ENCODE measurements at regions not wholly inside any gene's neighbourhood (a gene's known extent, or its start where the extent isn't known, plus 50 kb on each side); places are given as distances from the start of the nearest gene placed in this dataset.

DNA sequence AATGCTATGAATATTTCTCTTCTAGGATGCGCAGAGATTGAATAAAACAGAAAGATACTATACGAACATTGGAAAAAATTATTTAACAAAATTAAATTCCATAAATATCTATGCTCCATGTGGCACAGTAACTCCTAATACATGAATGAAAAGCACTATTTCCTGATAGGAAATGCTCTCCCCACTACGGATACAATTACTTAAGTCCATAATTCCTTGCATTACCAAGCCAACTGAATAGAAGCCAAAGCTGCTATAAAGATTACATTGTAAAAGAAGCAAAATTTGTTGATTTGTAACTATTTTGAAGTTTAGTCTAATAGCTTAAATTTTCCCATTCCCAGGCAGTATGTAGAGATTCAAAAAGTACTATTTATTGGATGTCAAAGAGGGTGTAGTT, 61.8 kb upstream of the SNX2 start:
- H3K27ac ChIP-seq (replicated peaks), result no peak overlapping the region
- TF ChIP-seq SPI1 (IDR thresholded peaks at IDR 0.05; ENCODE audit: borderline replicate concordance, low read depth) (no peak), POLR2AphosphoS5 (IDR thresholded peaks at IDR 0.05; ENCODE audit: low read depth) (no peak), GABPA (IDR thresholded peaks at IDR 0.05; ENCODE audit: low read depth) (no peak)
- TF ChIP-seq, protein P1, sequence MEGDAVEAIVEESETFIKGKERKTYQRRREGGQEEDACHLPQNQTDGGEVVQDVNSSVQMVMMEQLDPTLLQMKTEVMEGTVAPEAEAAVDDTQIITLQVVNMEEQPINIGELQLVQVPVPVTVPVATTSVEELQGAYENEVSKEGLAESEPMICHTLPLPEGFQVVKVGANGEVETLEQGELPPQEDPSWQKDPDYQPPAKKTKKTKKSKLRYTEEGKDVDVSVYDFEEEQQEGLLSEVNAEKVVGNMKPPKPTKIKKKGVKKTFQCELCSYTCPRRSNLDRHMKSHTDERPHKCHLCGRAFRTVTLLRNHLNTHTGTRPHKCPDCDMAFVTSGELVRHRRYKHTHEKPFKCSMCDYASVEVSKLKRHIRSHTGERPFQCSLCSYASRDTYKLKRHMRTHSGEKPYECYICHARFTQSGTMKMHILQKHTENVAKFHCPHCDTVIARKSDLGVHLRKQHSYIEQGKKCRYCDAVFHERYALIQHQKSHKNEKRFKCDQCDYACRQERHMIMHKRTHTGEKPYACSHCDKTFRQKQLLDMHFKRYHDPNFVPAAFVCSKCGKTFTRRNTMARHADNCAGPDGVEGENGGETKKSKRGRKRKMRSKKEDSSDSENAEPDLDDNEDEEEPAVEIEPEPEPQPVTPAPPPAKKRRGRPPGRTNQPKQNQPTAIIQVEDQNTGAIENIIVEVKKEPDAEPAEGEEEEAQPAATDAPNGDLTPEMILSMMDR (IDR thresholded peaks at IDR 0.05; ENCODE audit: insufficient read depth, low read length), result no peak
- TF ChIP-seq, protein P2, sequence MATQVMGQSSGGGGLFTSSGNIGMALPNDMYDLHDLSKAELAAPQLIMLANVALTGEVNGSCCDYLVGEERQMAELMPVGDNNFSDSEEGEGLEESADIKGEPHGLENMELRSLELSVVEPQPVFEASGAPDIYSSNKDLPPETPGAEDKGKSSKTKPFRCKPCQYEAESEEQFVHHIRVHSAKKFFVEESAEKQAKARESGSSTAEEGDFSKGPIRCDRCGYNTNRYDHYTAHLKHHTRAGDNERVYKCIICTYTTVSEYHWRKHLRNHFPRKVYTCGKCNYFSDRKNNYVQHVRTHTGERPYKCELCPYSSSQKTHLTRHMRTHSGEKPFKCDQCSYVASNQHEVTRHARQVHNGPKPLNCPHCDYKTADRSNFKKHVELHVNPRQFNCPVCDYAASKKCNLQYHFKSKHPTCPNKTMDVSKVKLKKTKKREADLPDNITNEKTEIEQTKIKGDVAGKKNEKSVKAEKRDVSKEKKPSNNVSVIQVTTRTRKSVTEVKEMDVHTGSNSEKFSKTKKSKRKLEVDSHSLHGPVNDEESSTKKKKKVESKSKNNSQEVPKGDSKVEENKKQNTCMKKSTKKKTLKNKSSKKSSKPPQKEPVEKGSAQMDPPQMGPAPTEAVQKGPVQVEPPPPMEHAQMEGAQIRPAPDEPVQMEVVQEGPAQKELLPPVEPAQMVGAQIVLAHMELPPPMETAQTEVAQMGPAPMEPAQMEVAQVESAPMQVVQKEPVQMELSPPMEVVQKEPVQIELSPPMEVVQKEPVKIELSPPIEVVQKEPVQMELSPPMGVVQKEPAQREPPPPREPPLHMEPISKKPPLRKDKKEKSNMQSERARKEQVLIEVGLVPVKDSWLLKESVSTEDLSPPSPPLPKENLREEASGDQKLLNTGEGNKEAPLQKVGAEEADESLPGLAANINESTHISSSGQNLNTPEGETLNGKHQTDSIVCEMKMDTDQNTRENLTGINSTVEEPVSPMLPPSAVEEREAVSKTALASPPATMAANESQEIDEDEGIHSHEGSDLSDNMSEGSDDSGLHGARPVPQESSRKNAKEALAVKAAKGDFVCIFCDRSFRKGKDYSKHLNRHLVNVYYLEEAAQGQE (IDR thresholded peaks at IDR 0.05; ENCODE audit: insufficient replicate concordance, low read depth), result no peak
- no peak for DNase-seq (ENCODE audit: low read depth in 1 of 2, low spot score in 1 of 2)
- H3K4me3 ChIP-seq (replicated peaks; ENCODE audit: insufficient read depth, low read length), result no peak overlapping the region
- H3K27me3 ChIP-seq (ENCODE audit: insufficient read depth, poor library complexity, severe bottlenecking), result no peaks in the 10 kb centered on the region

DNA sequence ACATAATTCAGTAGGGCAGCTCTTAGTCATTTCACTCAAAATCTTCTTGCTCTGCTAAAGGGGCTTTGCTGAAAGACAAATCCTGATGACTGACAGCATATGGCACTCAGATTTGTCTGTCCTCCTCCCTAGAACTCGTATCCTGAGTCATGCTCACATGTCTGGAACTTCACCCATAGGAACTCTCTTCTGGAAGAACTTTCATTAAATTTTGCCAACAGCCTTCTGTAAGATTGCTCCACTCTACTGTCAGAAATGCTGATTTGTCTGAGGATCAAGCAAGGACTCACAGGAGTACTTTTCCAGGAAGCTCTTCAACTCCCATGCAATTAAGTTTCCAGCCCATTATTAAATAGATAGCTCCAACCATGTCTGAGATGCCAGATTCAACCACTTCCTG, 59.8 kb upstream of the SNX2 start:
- H3K27me3 ChIP-seq (ENCODE audit: insufficient read depth, poor library complexity, severe bottlenecking), result no peaks in the 10 kb centered on the region
- no peak overlapping the region for H3K4me3 ChIP-seq (replicated peaks; ENCODE audit: insufficient read depth, low read length)
- no peak overlapping the region for H3K27ac ChIP-seq (replicated peaks)
- no peak for DNase-seq (ENCODE audit: low read depth in 1 of 2, low spot score in 1 of 2)
- no peak for TF ChIP-seq GABPA (IDR thresholded peaks at IDR 0.05; ENCODE audit: low read depth)
- TF ChIP-seq POLR2AphosphoS5 (IDR thresholded peaks at IDR 0.05; ENCODE audit: low read depth), result no peak
- TF ChIP-seq SPI1 (IDR thresholded peaks at IDR 0.05; ENCODE audit: borderline replicate concordance, low read depth), result no peak
- TF ChIP-seq, protein P1 (IDR thresholded peaks at IDR 0.05; ENCODE audit: insufficient read depth, low read length), result no peak
- TF ChIP-seq, protein P2 (IDR thresholded peaks at IDR 0.05; ENCODE audit: insufficient replicate concordance, low read depth), result no peak

DNA sequence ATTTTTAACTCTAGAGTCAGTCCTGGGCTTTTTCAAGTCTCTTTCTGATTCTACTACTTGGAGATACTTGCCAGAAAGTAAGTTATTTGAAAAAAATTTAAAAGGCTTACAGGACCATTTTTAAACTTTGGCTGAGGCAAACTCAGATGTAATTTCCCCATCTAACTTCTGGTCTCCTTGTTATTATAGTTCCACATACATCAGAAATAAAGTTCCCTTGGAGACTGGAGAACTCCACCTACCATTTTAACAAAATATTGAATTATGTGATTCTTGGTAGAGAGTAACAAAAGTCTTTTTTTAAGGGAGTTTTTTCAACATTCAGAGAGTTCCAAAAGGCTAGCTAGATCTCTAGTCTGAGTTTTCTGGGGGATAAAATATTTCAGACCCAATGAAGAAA, 56.3 kb upstream of the SNX2 start:
- no peak overlapping the region for H3K4me3 ChIP-seq (replicated peaks; ENCODE audit: insufficient read depth, low read length)
- DNase-seq (ENCODE audit: low read depth in 1 of 2, low spot score in 1 of 2), result no peak
- H3K27me3 ChIP-seq (ENCODE audit: insufficient read depth, poor library complexity, severe bottlenecking), result no peaks in the 10 kb centered on the region
- H3K27ac ChIP-seq (replicated peaks), result no peak overlapping the region
- TF ChIP-seq SPI1 (IDR thresholded peaks at IDR 0.05; ENCODE audit: borderline replicate concordance, low read depth), result no peak
- TF ChIP-seq, protein P2 (IDR thresholded peaks at IDR 0.05; ENCODE audit: insufficient replicate concordance, low read depth), result no peak
- TF ChIP-seq, protein P1 (IDR thresholded peaks at IDR 0.05; ENCODE audit: insufficient read depth, low read length), result no peak
- no peak for TF ChIP-seq POLR2AphosphoS5 (IDR thresholded peaks at IDR 0.05; ENCODE audit: low read depth)
- TF ChIP-seq GABPA (IDR thresholded peaks at IDR 0.05; ENCODE audit: low read depth), result no peak
